C4-2B (cell line): ENCODE measurements at regions not wholly inside any gene's neighbourhood (a gene's known extent, or its start where the extent isn't known, plus 50 kb on each side); places are given as distances from the start of the nearest gene placed in this dataset.

ENCODE experiments used
- H3K27ac ChIP-seq: fragments of 450-650 bp; 2 replicates; pipeline ENCODE4 v1.5.1; 2017
- CTCF ChIP-seq: fragments of 450-650 bp; conservative IDR thresholded peaks from 2 replicates; pipeline ENCODE4 v1.5.1; 2017; ENCODE audit warnings: mild to moderate bottlenecking
- ZFX ChIP-seq: fragments of 450-650 bp; IDR thresholded peaks from 2 replicates; pipeline ENCODE4 v1.6.1; 2017

GRCh38 chr15:37715101-37715500, 219.3 kb upstream of the TMCO5A start:
- H3K27ac ChIP-seq = no peak overlapping the region
- no peak for TF ChIP-seq CTCF
- no peak for TF ChIP-seq ZFX

DNA sequence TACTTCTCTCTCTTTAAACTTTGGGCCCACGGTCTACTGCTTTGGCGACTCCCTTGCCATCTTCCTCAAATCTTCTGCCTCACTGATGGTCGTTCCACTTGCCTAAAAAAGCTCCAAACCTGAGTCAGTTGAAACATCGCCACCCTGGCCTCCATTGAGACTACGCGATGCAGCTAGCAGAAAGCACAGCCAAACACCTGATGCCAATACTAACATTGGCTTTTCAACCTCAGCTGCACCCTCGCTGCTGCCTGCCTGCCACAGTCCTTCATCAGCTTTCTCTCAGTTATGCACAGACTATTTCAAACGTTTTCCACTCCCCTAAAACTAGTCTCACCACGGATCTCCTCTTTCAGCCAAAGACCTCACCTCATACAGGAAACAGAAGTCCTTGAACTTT, 214.2 kb upstream of the TMCO5A start:
- TF ChIP-seq ZFX = no peak
- TF ChIP-seq CTCF = no peak
- no peak overlapping the region for H3K27ac ChIP-seq

GRCh38 chr15:37731146-37731746, 203.2 kb upstream of the TMCO5A start:
- TF ChIP-seq CTCF = no peak
- no peak for TF ChIP-seq ZFX
- H3K27ac ChIP-seq = no peak overlapping the region

- no peak for TF ChIP-seq CTCF
- TF ChIP-seq ZFX = no peak
- H3K27ac ChIP-seq = no peak overlapping the region
These were observed 200.8 kb upstream of the TMCO5A start for GRCh38 chr15:37733628-37734027.

DNA sequence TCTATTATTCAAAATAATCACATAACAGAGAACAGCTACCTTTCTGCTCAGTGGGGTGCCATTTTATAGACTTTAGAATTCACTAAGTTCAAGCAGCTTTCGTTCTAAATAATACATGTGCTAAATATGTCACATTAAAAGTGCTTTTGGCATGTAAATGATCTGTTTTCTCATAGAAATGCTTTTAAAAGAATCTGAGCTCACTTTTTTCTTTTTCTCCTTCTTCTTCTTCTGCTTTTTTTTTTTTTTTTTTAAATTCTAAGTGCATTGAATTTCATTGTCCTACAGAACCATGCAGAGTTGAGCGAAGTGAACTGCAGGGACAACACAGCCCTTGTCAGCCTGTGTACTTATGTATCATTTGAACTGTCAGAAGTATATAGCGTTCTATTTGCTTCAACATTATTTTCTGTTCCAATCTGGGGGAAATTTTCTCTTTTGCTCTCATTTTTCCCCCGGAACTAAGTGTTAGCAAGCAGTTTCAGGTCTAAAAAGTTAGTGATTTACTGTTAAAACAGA, 193.8 kb upstream of the TMCO5A start:
- TF ChIP-seq ZFX = no peak
- no peak for TF ChIP-seq CTCF
- H3K27ac ChIP-seq = no peak overlapping the region

GRCh38 chr15:37743826-37744225, 190.6 kb upstream of the TMCO5A start:
- TF ChIP-seq ZFX (no peak), CTCF (no peak)
- H3K27ac ChIP-seq = no peak overlapping the region

- H3K27ac ChIP-seq = no peak overlapping the region
- TF ChIP-seq ZFX = no peak
- TF ChIP-seq CTCF = no peak
These were observed 189.9 kb upstream of the TMCO5A start for GRCh38 chr15:37744521-37744920.
